HG03064 (cell line): ENCODE measurements at regions not wholly inside any gene's neighbourhood (a gene's known extent, or its start where the extent isn't known, plus 50 kb on each side); places are given as distances from the start of the nearest gene placed in this dataset.
A peak's percentile ranks its signal among the peaks of the same experiment; 100 is the strongest.
"Not testable (repeated sequence)": the region's sequence is repeated elsewhere in the genome, so short reads cannot be mapped to it uniquely, and the experiment has no call there.

Experiments used
- ATAC-seq: cut with Tn5 transposase; IDR thresholded peaks from one replicate; pipeline ENCODE4 v1.9.1; 2021; ENCODE audit warnings: low read depth; ENCODE audit not compliant: unreplicated experiment

GRCh38 chr16:21513812-21514473 is 85.4 kb upstream of the METTL9 start:
- not testable (repeated sequence) for ATAC-seq

- not testable (repeated sequence) for ATAC-seq
Observed at GRCh38 chr16:21514474-21514840, 84.9 kb upstream of the METTL9 start.

- ATAC-seq = not testable (repeated sequence)
Observed at GRCh38 chr16:21516705-21517040, 82.7 kb upstream of the METTL9 start.

GRCh38 chr16:21517263-21517662 is 82.1 kb upstream of the METTL9 start:
- not testable (repeated sequence) for ATAC-seq

- not testable (repeated sequence) for ATAC-seq
Observed at GRCh38 chr16:21519361-21520133, 79.8 kb upstream of the METTL9 start.

GRCh38 chr16:21520134-21521047 is 79.0 kb upstream of the METTL9 start:
- peak; percentile 43 for ATAC-seq

- not testable (repeated sequence) for ATAC-seq
Observed at GRCh38 chr16:21521048-21521389, 78.4 kb upstream of the METTL9 start.

- ATAC-seq = not testable (repeated sequence)
Observed at GRCh38 chr16:21521390-21522143, 77.8 kb upstream of the METTL9 start.

- not testable (repeated sequence) for ATAC-seq
Observed at GRCh38 chr16:21522846-21523245, 76.5 kb upstream of the METTL9 start.

- ATAC-seq = no peak
Observed at GRCh38 chr16:21523411-21524067, 75.8 kb upstream of the METTL9 start.

- ATAC-seq = no peak
Observed at GRCh38 chr16:21524068-21524751, 75.2 kb upstream of the METTL9 start.

- not testable (repeated sequence) for ATAC-seq
Observed at GRCh38 chr16:21524752-21525028, 74.7 kb upstream of the METTL9 start.

- not testable (repeated sequence) for ATAC-seq
Observed at GRCh38 chr16:21525029-21525895, 74.1 kb upstream of the METTL9 start.

GRCh38 chr16:21525956-21526922 is 73.1 kb upstream of the METTL9 start:
- not testable (repeated sequence) for ATAC-seq

- no peak for ATAC-seq
Observed at GRCh38 chr16:21526923-21527807, 72.2 kb upstream of the METTL9 start.

GRCh38 chr16:21529060-21529658 is 70.2 kb upstream of the METTL9 start:
- ATAC-seq = not testable (repeated sequence)
